Colonic mucosa (tissue), 4 donors: ENCODE measurements at regions not wholly inside any gene's neighbourhood (a gene's known extent, or its start where the extent isn't known, plus 50 kb on each side); places are given as distances from the start of the nearest gene placed in this dataset.

Source experiments
- DNase-seq: peaks from one replicate; pipeline ENCODE4 v3.0.0-alpha.2; 2020
- H3K27ac ChIP-seq: fragments of 200-600 bp; one replicate; pipeline ENCODE4 v1.8.0; 2021
- H3K27me3 ChIP-seq: fragments of 200-600 bp; one replicate; pipeline ENCODE4 v1.8.0; 2021
- H3K36me3 ChIP-seq: fragments of 200-600 bp; one replicate; pipeline ENCODE4 v1.8.0; 2021
- H3K4me1 ChIP-seq: fragments of 200-600 bp; one replicate; pipeline ENCODE4 v1.8.0; 2021; ENCODE audit warnings: mild to moderate bottlenecking
- H3K4me3 ChIP-seq: fragments of 200-600 bp; one replicate; pipeline ENCODE4 v1.8.0; 2021
- H3K9ac ChIP-seq, 2 donors: one replicate each; pipeline ENCODE4 v1.7.0; 2013; ENCODE audit warnings: control low read depth in 2 of 2, low read depth in 2 of 2, low read length in 2 of 2
- H3K9me3 ChIP-seq: fragments of 200-600 bp; one replicate; pipeline ENCODE4 v1.8.0; 2021
- intact Hi-C: fragments of 100-400 bp; cut with DNase I; formaldehyde crosslinking; loops from one replicate; pipeline ENCODE4 v1.14.1; 2022
- TF ChIP-seq, protein P1 (sequence below): fragments of 200-600 bp; IDR thresholded peaks from one replicate; pipeline ENCODE4 v1.8.0; 2022; ENCODE audit warnings: antibody characterized with exemption, mild to moderate bottlenecking
- donor health status: healthy.
- donor health status: DM: no; HTN: no; CAD: no.
- donor health status: DM: no; HTN: no; CAD: no.

DNA sequence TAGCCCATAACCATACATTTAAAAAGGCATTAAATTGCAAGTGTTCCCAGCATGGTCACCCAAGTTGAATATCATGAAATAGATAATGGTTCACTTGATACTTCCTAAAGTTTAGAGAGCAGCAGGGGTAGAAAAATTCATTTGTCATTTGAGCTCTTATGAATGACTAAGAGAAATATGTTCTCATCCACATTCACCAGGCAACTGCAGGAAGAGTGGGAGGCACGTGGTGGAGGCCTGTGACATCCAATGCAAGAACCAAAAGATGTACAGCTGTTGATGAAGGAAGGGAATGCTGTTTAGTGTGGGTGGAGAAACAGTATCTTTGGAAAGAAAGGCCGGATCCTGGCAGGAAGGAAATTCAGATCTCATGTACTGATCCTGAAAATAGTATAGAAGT, 473.1 kb downstream of the ADGRL2 start:
- H3K27ac ChIP-seq: no peak overlapping the region
- no peak for DNase-seq
- intact Hi-C loops: no loop called here
- no peaks in the 10 kb centered on the region for H3K36me3 ChIP-seq
- no peaks in the 10 kb centered on the region for H3K9me3 ChIP-seq
- TF ChIP-seq, protein P1, sequence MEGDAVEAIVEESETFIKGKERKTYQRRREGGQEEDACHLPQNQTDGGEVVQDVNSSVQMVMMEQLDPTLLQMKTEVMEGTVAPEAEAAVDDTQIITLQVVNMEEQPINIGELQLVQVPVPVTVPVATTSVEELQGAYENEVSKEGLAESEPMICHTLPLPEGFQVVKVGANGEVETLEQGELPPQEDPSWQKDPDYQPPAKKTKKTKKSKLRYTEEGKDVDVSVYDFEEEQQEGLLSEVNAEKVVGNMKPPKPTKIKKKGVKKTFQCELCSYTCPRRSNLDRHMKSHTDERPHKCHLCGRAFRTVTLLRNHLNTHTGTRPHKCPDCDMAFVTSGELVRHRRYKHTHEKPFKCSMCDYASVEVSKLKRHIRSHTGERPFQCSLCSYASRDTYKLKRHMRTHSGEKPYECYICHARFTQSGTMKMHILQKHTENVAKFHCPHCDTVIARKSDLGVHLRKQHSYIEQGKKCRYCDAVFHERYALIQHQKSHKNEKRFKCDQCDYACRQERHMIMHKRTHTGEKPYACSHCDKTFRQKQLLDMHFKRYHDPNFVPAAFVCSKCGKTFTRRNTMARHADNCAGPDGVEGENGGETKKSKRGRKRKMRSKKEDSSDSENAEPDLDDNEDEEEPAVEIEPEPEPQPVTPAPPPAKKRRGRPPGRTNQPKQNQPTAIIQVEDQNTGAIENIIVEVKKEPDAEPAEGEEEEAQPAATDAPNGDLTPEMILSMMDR: no peak
- no peaks in the 10 kb centered on the region for H3K27me3 ChIP-seq
- no peak overlapping the region for H3K4me3 ChIP-seq
- H3K4me1 ChIP-seq: no peaks in the 10 kb centered on the region
- H3K9ac ChIP-seq: no peak overlapping the region

DNA sequence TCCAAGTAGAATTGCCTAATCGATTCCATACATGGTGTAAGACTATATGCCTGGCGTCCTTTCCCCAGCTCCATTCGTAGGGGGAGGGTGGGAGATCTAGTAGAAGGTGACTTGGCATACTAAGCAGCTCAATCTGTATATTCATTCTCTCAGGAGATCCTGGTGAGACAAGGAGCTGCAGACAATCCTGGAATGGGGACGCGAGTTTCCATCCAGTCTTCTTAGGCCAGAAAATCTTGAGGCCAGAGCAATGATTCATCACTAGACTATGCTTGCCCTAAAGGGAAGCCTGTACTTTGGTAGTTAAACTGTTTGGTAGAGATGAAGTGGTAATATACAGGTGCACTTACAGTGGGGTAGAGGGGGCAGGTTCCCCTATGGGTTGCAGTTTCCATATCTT, 468.7 kb downstream of the ADGRL2 start:
- Histone ChIP-seq H3K9me3 (no peaks in the 10 kb centered on the region), H3K27ac (no peak overlapping the region), H3K4me3 (no peak overlapping the region), H3K36me3 (no peaks in the 10 kb centered on the region), H3K9ac (no peak overlapping the region), H3K27me3 (no peaks in the 10 kb centered on the region), H3K4me1 (no peaks in the 10 kb centered on the region)
- DNase-seq: no peak
- TF ChIP-seq, protein P1: no peak
- intact Hi-C loops: no loop called here

DNA sequence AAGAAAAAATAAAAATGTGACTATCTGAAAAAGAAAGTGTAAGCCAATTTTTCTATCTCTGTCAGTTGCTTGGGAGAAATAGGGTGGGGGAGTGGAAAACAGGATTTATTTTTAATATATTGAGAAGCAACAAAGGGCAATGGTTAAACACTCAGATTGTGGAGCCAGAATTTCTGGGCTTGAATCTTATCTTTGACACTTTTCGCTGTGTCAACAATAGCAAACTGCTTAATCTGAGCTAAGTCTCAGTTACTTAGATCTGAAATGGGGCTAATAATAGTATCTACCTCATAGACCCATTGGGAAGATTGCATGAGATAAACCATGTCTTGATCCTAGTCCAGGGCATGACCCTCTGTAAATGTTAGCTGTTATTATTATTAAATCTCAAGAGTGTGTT, 468.1 kb downstream of the ADGRL2 start:
- H3K27me3 ChIP-seq: no peaks in the 10 kb centered on the region
- TF ChIP-seq, protein P1: no peak
- no peaks in the 10 kb centered on the region for H3K4me1 ChIP-seq
- H3K36me3 ChIP-seq: no peaks in the 10 kb centered on the region
- no peak overlapping the region for H3K9ac ChIP-seq
- intact Hi-C loops: no loop called here
- H3K4me3 ChIP-seq: no peak overlapping the region
- DNase-seq: no peak
- no peaks in the 10 kb centered on the region for H3K9me3 ChIP-seq
- no peak overlapping the region for H3K27ac ChIP-seq

DNA sequence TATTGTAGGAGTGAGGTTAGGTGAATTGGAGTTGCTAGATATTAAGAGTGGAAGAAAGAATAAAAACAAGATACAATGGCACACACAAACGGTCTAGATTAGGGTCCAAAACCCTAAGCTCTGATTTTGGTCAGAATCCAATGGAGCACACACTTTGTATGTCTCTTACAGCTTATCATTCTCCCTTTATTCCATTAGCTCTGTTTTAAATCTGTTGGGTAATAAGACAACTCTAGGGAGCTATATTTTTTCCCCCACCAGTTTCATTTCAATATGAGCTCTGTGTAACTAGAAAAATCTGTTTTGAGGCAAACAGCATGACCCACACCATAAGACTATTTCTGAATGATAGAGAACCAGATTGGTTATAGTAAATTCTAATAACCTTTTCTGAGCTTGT, 465.6 kb downstream of the ADGRL2 start:
- H3K4me3 ChIP-seq: no peak overlapping the region
- no peaks in the 10 kb centered on the region for H3K9me3 ChIP-seq
- no peaks in the 10 kb centered on the region for H3K4me1 ChIP-seq
- TF ChIP-seq, protein P1: no peak
- no peak for DNase-seq
- H3K27ac ChIP-seq: no peak overlapping the region
- no peak overlapping the region for H3K9ac ChIP-seq
- no peaks in the 10 kb centered on the region for H3K36me3 ChIP-seq
- H3K27me3 ChIP-seq: no peaks in the 10 kb centered on the region
- intact Hi-C loops: no loop called here

DNA sequence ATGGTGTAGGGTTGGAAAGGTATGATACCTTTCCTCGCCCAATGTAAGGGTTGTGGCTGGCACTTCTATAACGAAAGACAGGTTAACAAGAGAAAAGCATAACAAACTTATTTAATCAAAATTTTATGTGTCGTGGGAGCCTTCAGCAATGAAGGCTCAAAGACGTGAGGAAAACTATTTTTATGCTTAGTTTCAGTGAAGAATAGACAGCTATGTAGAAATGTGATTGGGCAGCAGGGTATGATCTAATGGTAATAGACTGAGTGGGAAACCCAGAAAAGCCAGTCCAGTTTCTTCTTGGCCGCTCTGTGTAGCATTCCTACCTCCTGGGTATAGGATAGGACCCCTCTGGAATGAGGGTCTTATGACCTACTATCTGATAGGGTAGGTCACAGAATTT, 464.7 kb downstream of the ADGRL2 start:
- no peaks in the 10 kb centered on the region for H3K36me3 ChIP-seq
- intact Hi-C loops: no loop called here

More for the DNA sequence above, 464.7 kb downstream of the ADGRL2 start:
- no peaks in the 10 kb centered on the region for H3K27me3 ChIP-seq
- no peaks in the 10 kb centered on the region for H3K9me3 ChIP-seq
- H3K4me1 ChIP-seq: no peaks in the 10 kb centered on the region
- no peak for DNase-seq
- no peak overlapping the region for H3K27ac ChIP-seq
- no peak overlapping the region for H3K9ac ChIP-seq
- H3K4me3 ChIP-seq: no peak overlapping the region
- TF ChIP-seq, protein P1: no peak
